NCI-H2081 treated with DMSO at 0.1 percent for 48 hours (cell line): ENCODE measurements at regions not wholly inside any gene's neighbourhood (a gene's known extent, or its start where the extent isn't known, plus 50 kb on each side); places are given as distances from the start of the nearest gene placed in this dataset.

Experiments used
- DNase-seq: peaks from one replicate; lab custom pipeline; 2025; lab: John Stamatoyannopoulos, UW

DNA sequence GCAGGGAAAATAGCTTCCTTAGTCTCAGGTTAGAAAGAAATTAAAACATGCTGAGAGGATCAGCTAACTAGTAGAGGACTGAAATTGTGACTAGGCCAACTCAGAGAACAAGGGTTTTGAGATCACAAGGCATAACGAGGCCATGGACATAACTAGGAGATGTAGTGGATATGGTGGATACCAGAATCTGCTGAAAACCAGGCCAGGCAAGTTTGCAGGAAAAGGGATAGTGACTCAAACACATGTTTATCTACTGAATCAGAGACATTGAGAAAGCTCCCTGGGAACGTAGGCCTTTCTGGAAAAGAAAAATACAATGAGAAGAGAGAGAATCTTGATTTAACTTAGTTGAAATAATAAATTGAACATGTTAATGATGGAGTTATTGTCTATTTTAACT is 326.5 kb upstream of the GBE1 start:
- no peak for DNase-seq

DNA sequence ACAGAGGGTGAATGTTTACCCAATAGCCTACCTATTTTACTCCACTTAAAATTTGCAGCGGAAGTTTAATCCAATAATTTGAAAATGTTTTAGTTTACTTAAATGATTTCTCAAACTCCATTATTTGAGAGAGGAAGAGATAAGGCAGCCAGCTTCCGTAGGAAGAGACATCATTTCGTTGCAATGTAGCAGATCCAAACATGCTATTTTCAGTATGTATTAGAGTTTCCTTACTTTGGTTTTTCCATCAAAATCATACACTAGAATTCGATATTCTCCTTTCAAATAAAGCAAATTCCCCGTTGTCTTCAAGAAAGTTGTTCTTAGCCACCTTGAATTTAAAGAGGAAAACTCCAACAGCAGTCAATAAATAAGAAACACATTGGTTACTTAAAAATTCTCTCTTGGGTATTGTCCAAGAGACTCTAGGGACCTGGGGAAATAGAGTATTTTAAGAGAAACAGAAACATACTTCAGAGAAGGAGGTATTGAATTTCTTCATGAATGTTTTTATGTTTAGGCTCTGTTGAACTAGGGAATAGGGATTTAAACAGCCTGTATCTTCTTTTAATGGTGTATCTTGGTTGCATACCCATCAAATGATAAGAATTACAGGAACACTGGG is 324.5 kb upstream of the GBE1 start:
- no peak for DNase-seq

DNA sequence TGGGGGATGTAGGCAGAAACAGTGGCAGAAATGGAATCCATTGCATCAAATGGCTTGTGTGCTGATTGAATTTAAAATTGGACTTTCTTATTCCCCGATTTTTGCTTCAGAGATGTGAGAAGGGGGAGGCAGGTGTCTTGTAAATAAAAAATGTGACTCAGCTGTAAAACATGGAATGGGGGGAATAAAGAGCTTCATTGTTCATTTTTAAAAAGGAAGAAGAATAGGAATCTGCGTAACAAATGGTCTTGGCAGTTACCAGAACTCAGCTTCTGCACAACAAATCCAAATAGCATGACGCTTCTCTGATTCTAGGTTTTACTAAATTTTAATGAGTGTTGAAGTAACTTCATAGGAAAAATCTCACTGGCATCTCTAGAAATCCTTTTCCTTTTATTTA is 323.9 kb upstream of the GBE1 start:
- no peak for DNase-seq

DNA sequence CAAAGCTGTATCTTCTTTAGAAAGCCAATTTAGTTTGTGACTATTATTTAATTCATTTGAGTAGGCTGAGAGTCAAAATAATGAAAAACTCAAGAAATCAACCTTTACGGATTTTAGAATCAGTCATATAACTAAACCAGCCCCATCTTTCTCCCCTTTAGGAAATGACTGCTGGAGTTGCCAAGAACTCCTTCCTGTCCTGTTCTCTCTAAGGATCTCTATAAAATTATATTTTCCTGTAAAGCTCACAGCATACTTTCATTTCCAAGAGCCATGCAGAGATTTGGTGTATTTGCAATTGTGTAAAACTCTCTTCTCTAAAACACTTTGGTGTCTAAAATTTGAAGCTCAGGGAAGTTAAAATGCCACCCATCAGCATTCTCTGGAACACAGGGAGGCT is 323.4 kb upstream of the GBE1 start:
- no peak for DNase-seq

DNA sequence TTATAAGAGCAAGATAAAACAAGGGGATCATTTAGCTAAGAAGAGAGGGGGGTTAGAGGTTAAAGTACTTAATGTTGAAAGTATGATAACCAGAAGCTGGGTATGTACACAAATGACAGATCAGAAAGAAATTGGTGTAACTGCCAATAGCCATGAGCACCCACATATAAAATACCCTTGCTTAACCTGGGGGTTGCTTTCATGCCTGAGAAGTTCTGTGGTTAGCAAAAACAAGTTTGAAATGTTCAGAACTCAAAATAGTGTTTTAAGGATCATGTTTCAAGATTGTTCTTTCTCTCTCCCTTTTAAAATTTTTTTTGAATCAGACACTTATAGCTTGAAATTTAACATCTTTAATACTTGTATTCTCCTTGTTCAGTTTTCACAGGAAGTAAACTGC is 321.4 kb upstream of the GBE1 start:
- no peak for DNase-seq

DNA sequence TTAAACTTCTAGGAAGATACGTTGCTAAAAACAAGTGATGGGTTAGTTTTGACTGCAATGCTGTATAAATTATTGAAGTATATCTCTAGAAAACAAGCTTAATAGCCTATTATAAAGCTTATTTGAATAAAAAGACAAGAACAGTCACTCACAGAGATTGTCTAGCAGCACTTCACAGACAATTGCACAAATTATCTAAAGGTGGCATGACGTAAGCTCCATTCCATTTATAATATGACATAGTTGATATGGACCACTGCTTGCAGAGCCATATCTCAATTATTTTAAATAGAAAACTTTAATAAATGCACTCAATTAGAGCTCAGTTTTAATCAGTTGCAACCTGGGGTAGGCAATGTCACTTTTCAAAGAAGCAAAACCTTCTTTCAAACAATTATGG is 319.9 kb upstream of the GBE1 start:
- DNase-seq, result no peak

DNA sequence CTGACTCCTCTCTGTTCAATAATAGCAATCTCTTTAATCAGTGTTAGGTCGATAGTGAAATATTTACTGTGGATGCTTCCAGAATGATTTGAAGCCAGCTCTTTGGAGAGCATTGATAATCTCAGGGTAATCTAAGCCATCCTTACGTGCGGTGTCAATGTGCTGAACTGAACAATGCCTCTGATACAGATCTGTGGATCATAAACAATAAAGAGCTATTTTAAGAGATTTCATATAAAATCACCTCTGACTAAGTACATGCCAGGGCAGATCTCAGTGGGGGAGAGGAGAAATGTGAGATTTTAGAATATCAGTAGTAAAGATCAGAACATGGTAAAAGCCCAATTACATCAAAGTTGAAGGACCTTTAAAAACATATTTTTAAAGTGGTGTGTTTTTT is 319.3 kb upstream of the GBE1 start:
- DNase-seq, result no peak

DNA sequence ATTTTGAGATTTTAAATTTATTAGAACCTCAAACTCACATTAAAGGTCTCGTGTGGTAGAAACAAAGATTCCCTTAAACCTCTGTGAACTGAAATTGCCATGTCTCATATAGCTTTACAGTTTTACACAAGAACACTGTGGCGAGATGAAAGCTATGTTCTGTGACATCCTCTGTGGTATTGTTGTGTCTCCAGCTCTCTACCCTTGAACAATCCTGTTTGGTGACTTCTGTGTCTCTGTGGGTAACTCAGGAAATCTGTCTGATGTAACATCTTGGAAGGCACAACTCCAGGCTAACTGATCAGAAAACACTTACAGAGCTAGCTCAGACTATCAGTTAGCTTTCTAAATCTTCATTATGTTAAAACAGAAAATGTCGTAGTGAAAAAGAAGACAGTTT is 318.8 kb upstream of the GBE1 start:
- DNase-seq, result no peak

DNA sequence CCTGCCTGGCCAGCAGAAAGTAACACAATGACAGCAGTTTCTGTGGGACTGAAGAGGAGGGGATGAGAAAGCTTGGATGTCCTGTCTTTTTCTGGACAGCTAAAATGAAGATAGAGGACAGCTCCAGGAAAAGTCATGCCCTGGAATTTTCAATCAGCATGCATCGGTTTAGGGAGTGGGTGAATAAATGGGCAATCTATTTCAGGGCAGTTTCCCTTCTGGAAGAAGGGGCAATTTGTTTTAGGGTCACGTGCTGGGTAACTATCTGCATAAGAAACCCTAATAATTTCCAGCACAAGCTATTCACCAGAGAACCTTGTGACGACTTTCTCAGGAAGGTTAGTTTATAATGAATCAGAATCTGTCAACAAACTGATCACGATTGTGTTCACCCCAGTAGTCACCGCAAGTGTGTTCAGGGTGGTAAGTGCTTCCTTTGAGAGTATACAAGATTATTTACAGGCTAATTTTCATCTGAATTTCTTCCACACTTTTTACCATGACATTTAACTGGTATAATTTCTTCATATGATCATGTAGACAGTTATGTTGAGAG is 318.0 kb upstream of the GBE1 start:
- no peak for DNase-seq

DNA sequence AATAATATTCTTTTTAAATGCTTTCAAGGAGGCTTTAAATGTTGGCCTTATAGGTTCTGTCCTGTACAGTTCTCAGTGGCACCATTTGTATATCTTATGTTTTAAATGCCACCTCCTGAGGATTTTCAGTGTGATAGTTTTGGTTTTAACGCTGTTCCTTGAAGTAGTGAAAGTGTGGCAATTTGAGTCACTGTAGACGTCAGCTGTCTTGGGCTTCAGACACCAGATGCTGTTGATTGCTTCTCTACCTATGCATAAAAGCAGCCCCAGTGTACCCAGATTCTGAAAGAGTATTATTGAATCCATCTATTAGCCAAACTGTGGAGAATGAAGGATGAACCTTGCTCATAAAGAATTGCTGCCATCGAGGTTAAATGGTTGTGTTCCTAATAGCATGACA is 316.8 kb upstream of the GBE1 start:
- no peak for DNase-seq

DNA sequence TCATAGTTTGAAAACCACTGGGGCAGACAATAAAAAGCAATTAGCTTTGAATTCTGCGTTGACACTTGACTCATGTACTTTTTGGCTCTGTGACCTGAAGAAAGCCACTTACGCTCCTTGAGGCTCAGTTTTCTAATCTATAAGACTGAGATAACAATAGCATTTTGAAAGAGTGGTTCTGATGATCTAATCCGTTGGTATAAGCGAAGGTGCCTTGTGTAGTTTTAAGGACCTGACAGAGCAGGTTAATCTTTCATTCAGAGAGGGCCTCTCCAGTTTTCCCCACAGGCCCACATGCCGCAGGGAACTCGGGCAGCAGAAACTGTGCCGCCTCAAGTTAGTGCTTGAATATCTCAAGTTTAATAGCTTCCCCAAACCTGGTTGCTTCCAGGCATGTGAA is 306.0 kb upstream of the GBE1 start:
- DNase-seq, result no peak

DNA sequence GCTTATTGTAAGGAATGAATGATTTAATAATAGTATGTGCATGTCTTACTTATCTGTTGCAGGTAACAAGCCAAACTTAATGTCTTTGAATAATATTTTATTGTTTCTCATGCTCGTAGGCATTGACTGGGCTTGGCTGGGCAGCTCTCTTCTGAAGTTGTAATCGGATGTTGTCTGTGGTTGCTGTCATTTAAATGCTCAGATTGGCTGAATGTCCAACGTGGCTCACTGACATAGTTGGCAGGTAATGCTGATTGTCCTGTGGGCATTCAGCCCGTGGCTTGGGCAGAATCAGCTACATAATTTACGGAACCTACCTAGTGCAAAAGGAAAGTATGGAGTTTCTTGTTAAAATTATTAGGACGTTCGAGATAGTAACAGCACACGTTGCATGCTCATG is 297.4 kb upstream of the GBE1 start:
- no peak for DNase-seq

DNA sequence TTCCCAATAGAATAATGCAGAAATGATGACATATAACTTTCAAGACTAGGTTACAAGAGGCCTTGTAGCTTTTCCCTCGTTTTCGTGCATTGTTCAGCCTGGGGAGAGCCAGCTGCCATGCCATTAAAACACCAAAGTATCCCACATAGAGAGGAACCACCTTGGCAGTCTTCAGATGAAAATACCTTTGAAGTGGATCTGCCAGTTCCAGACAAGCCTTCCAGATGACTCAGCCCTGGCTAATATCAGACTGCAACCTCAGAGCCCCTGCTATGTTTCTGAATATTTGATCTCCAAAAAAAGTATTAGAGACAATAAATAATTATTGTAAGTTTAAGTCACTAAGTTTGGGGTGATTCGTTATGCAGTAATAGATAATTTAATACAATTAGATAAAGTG is 294.3 kb upstream of the GBE1 start:
- no peak for DNase-seq

DNA sequence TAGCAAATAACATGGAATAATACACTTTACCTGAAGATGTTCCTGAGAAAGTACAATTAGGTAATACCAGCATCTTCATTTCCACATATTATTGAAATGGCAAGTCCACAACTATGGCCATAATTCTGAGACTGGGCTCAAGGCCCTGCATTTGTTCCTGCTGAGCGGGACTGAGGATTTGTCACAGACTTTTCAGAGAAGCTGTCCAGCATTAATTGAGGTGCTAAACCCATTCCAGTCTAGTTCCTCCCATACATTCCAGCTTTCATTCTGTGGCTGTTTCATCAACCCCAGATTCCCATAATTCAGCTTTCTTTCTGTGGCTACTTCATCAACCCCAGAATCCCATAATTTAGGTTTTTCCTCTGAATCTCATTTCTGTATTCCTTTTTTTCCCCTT is 293.4 kb upstream of the GBE1 start:
- no peak for DNase-seq

DNA sequence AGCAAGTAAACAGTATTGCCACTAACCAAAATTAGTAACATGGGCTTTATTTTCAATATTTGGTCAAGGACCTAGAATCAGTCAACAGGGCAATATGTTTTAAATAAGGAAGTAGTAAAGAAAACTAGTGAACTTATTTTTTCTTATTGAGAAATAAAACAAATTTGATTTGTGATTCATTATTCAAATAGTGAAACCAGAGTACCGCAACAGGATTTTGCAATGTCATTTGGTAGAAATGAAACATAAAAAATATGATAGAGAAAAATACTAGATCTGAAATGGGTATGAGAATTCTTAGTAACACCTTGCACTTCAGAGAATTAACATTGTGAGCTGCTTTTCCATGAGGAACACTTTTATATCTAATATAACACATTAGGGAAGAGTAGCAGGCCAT is 291.8 kb upstream of the GBE1 start:
- DNase-seq, result no peak

DNA sequence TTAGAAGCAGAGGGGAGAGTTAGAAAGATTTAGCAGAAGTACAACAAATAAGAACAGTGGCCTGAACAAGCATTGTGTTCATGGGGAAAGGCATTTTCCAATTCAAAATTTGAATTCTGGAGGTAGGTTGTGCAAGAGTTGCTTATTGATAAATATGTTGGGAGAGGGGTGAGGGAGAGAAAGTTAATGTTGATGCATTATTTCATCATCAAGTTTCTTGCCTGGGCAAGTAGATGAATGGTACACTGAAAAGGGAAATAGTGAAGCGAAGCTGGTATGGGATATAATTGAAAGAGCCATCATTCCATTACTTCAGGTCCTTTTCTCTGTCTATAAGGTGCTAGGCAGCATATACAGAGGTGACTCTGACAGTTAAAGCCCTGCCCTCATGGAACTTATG is 288.9 kb upstream of the GBE1 start:
- DNase-seq, result no peak

DNA sequence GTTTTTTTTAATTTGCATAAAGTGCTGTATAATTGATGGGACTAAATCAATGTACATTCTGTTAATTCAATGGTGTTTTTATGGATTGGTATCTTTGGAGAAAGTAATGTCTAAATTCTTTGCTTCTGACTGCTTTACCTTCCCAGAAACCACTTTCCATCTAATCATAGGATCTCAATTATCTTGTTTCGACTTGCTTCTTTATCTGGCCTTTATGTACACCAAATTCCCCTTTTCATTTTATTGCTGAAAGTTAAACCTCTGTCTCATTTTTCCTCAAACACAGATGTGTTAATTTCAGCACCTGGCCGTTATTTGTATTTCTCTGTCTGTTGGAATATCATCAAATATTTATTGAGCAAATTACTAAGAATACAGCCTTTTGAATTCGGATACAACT is 287.3 kb upstream of the GBE1 start:
- peak; percentile 7 for DNase-seq

DNA sequence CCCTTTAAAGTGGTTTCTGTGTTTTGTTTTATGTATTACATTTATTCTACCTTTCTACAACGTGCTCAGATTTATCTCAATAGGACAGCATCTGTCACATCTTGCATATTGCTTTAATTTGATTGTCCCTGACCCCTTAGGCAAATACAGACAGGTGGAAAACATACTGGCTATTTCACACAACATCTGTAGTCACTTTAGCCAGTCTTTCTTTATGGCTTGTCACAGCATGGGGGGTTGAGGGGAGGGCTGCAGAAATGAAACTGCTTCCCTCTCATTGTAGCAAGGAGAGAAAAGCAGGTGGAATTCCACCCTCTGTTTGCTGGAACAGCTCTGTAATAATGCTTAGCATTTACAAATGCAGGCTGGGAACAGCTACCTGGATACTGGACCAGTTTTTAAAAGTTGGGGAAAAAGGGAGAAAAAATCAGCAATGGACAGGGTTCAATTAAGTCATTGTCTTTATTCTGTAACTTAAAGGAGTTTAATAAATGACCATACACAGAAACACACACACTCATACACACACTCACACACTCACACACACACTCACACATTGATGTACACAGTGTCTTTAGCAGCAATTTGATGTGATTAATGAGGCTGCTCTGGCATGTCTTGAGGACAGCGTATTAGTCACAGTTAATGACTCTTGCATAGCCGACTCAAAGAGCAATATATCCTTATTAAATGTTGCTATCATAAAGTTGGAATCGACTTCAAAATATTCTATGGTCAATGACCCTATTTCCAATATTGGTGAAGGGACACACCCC is 283.7 kb upstream of the GBE1 start:
- peak; percentile 71 for DNase-seq

DNA sequence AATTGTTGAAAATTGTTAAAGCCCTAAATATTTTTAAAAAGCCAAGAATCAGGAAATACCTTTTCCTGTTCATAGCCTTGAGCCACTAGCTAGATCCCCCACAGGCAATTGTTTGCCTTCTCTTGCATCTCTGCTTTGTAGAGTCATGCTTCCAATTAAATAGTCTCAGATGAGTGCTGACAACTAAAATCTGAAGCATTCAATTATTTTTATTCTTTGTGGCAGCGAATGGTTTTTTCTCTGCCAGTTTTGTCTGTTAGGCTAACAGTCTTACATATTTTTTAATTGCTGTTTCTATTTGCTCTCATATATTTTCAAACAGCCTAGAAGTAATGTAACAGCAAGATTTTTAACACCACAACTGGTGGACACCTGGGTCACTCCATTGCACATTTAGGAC is 277.1 kb upstream of the GBE1 start:
- peak; percentile 27 for DNase-seq

DNA sequence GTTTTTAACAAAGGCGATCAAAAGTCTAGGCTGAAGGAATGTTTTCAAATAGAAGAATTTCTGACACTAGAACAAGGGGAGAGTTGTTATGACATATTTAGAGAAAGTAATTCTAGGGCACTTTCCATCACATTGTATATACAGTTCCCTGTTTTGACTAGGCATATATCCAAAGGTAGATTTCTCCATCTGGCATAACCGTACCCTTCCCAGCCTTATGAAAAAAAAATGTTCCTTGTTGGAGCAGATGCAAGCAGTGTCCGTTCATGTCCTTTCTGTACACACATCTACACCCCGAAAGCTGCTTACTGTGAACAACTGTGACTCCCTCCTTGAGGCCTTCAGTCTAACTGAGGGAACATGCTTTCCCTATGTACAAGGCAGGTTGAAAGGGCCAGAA is 271.7 kb upstream of the GBE1 start:
- DNase-seq, result no peak

DNA sequence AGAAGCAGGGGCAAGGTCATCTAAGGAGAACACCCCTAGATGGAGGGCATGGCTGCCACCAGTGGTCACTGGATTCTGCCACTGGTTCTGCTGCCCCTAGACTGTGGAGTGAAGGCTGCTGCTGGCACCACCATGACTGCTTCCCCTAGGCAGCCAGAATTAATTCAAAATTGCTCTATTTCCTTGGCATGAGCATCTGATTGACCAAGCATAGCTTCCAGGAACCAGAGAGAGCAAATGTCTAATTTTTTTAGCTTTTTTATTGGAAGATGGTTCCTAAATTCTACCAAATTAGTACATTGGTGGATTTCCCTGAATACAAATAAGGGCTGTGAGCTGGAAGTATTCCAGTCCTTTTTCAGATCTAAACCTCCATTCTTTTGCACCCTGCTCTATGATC is 270.2 kb upstream of the GBE1 start:
- no peak for DNase-seq

DNA sequence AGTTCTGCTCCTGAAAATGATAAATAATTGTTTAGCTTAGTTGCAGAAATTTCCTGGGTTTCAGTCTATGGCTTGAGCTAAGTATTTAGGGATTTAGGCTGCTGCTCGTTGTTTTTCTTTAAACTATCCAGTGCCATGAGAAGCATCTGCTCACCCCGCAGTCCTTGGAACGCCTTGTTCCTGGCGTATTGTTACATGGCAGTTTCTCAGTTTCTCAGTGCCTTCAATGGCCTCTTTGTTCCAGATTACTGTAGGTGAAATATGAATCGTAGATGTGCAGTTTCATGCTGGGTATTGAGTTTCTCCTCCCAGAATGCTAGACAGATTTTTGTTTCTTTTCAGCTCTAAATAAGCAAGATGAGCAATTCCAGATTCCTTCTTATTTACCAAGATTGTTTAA is 269.5 kb upstream of the GBE1 start:
- DNase-seq, result no peak

DNA sequence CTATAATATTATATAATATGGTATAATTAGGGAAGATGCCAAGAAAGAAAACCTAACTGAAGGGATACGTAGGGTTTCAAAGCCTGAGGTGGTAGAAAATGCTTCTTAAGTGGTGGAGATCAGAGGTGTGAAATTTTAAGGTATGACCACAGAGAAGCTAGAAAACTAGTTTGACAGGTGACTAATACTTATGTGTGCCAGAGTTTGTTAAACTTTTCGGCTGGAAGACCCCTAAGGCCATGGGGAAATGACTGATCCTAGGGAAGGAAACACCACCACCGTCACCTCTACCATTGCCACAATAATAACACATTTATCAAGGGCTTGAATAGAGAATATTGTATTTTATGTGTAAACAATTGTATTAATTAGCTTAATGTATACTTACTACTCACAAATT is 261.4 kb upstream of the GBE1 start:
- no peak for DNase-seq

DNA sequence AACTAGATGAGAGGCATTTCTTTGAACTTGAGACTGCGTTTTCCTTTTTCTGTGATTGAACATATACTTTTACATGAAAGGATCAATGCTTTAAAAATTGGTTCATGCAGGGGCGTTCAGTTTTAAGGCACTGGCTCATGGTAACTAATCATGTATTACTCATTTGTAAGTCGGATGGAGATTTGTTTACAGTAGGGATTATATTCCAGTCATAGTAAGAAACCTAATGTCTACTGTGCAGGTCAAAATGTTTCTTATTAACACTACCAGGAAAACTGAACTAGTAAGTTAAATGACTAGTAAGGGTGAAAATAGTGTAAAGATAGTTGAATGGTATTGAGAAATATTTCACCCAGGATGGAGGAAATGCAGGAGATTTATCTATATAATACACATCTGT is 258.8 kb upstream of the GBE1 start:
- DNase-seq, result no peak
